ENCODE measurements at regions not wholly inside any gene's neighbourhood (a gene's known extent, or its start where the extent isn't known, plus 50 kb on each side); places are given as distances from the start of the nearest gene placed in this dataset.

GRCh38 chr10:130744631-130745030 is 566.9 kb downstream of the TCERG1L start:
- TF ChIP-seq, protein P1, sequence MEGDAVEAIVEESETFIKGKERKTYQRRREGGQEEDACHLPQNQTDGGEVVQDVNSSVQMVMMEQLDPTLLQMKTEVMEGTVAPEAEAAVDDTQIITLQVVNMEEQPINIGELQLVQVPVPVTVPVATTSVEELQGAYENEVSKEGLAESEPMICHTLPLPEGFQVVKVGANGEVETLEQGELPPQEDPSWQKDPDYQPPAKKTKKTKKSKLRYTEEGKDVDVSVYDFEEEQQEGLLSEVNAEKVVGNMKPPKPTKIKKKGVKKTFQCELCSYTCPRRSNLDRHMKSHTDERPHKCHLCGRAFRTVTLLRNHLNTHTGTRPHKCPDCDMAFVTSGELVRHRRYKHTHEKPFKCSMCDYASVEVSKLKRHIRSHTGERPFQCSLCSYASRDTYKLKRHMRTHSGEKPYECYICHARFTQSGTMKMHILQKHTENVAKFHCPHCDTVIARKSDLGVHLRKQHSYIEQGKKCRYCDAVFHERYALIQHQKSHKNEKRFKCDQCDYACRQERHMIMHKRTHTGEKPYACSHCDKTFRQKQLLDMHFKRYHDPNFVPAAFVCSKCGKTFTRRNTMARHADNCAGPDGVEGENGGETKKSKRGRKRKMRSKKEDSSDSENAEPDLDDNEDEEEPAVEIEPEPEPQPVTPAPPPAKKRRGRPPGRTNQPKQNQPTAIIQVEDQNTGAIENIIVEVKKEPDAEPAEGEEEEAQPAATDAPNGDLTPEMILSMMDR (IDR thresholded peaks at IDR 0.05; ENCODE audit: insufficient read depth, low read depth, low read length, missing control alignments), result no peak
- DNase-seq (ENCODE audit: low read depth), result no peak
- no peak overlapping the region for H3K4me3 ChIP-seq (ENCODE audit: low read length)

DNA sequence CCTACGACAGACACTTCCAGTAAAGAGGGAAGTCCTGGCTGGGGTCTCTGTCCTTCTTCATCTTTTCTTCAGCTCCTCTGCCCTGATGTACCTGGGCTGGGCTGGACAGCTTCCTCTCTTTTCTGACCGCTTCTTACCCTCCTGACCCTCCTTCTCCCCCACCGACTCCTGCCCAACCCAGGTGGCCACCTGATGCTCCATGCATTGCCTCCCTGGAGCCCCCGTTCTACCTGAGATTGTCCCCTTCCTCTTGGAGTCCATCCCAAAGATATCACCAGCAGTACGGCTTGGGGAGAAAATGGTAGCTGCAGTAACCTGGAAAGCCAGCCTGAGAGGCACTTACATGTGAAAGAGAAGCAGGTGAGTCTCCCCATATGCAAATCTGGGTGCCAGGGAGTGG is 566.3 kb downstream of the TCERG1L start:
- no peak for DNase-seq (ENCODE audit: low read depth)
- H3K4me3 ChIP-seq (ENCODE audit: low read length), result no peak overlapping the region
- TF ChIP-seq, protein P1 (IDR thresholded peaks at IDR 0.05; ENCODE audit: insufficient read depth, low read depth, low read length, missing control alignments), result no peak

GRCh38 chr10:130745821-130746220 is 565.7 kb downstream of the TCERG1L start:
- DNase-seq (ENCODE audit: low read depth), result no peak
- TF ChIP-seq, protein P1 (IDR thresholded peaks at IDR 0.05; ENCODE audit: insufficient read depth, low read depth, low read length, missing control alignments), result no peak
- no peak overlapping the region for H3K4me3 ChIP-seq (ENCODE audit: low read length)

DNA sequence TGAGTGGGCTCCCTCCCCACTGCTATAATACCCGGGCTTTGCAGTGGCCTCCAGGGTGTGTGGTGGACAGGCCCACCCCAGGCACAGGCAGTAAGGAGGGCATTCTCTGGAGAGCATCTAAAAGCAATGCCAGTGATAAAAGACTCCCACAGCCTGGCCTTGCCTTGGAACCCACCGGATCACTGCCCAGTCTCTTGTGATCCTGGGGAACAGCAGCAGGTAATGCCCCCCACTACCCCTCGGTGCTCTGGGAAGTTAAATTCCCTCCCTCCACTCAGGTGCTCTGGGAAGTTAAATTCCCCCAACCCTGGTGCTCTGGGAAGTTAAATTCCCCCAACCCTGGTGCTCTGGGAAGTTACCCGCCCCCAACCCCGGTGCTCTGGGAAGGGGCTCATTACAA is 565.2 kb downstream of the TCERG1L start:
- DNase-seq (ENCODE audit: low read depth), result no peak
- no peak overlapping the region for H3K4me3 ChIP-seq (ENCODE audit: low read length)
- TF ChIP-seq, protein P1 (IDR thresholded peaks at IDR 0.05; ENCODE audit: insufficient read depth, low read depth, low read length, missing control alignments), result no peak

DNA sequence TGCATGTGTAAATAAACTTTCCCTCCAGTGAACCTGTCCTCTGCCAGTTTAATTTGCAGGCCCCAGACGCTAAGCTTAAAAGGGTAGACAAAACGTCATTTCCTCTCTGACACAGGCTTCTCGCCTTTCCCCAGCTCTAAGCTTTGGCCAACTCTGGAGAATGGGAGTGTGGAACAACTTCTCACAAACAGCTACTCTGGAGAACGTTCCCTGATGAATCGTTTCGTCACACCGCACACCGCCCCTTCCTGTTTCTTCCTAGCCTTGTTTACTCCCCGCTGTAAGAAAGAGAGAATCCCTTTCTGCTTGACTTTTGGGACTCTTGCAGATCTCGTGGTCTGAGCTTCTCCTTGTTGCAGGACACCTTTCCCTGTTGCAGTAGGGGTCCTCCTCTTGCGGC is 564.2 kb downstream of the TCERG1L start:
- TF ChIP-seq, protein P1 (IDR thresholded peaks at IDR 0.05; ENCODE audit: insufficient read depth, low read depth, low read length, missing control alignments), result no peak
- H3K4me3 ChIP-seq (ENCODE audit: low read length), result no peak overlapping the region
- no peak for DNase-seq (ENCODE audit: low read depth)

- H3K4me3 ChIP-seq (ENCODE audit: low read length), result no peak overlapping the region
- no peak for DNase-seq (ENCODE audit: low read depth)
- TF ChIP-seq, protein P1 (IDR thresholded peaks at IDR 0.05; ENCODE audit: insufficient read depth, low read depth, low read length, missing control alignments), result no peak
Measured at GRCh38 chr10:130747946-130748345, 563.6 kb downstream of the TCERG1L start.

- no peak for DNase-seq (ENCODE audit: low read depth)
- TF ChIP-seq, protein P1 (IDR thresholded peaks at IDR 0.05; ENCODE audit: insufficient read depth, low read depth, low read length, missing control alignments), result no peak
- no peak overlapping the region for H3K4me3 ChIP-seq (ENCODE audit: low read length)
Measured at GRCh38 chr10:130748409-130749057, 563.0 kb downstream of the TCERG1L start.

Measured in epithelial cell of esophagus (primary cell).